Tibial nerve (tissue), 4 donors: ENCODE measurements at regions not wholly inside any gene's neighbourhood (a gene's known extent, or its start where the extent isn't known, plus 50 kb on each side); places are given as distances from the start of the nearest gene placed in this dataset.
"Not testable (repeated sequence)": the region's sequence is repeated elsewhere in the genome, so short reads cannot be mapped to it uniquely, and the experiment has no call there.

Source experiments
- DNase-seq, 2 donors: peaks; one replicate each; pipeline ENCODE4 v3.0.0-alpha.2; 2019; ENCODE audit warnings: low spot score in 2 of 2
- H3K27ac ChIP-seq, 4 donors: fragments of 200-600 bp; sonication (generic) in 3 of 4; one replicate each; pipeline ENCODE4 v1.5.1; 2017 to 2019; ENCODE audit warnings: mild to moderate bottlenecking in 1 of 4
- H3K27me3 ChIP-seq, 2 donors: fragments of 200-600 bp; sonication (generic) in 1 of 2; one replicate each; pipeline versions ENCODE4 v1.5.1 to v1.6.0; 2017 to 2019
- H3K36me3 ChIP-seq, 3 donors: fragments of 200-600 bp; sonication (generic); one replicate each; pipeline ENCODE4 v1.5.1; 2018 to 2019
- H3K4me1 ChIP-seq, 4 donors: fragments of 200-600 bp; sonication (generic) in 3 of 4; one replicate each; pipeline ENCODE4 v1.5.1; 2017 to 2019
- H3K4me3 ChIP-seq, 4 donors: fragments of 200-600 bp; sonication (generic) in 3 of 4; one replicate each; pipeline ENCODE4 v1.5.1; 2017 to 2019; ENCODE audit warnings: mild to moderate bottlenecking in 1 of 4, moderate library complexity in 1 of 4
- H3K9me3 ChIP-seq, 4 donors: fragments of 200-600 bp; sonication (generic) in 3 of 4; one replicate each; pipeline ENCODE4 v1.5.1; 2017 to 2019
- EP300 ChIP-seq, 2 donors: sonication (generic); formaldehyde crosslinking; IDR thresholded peaks; one replicate each; pipeline ENCODE4 v1.6.1; 2017; ENCODE audit warnings: antibody characterized with exemption in 2 of 2, mild to moderate bottlenecking in 1 of 2
- POLR2A ChIP-seq, 2 donors: fragments of 450-650 bp; IDR thresholded peaks; one replicate each; pipeline ENCODE4 v1.6.1; 2017; ENCODE audit warnings: antibody characterized with exemption in 2 of 2, mild to moderate bottlenecking in 2 of 2, moderate library complexity in 2 of 2
- WGBS, 2 donors: methylation state at CpG; one replicate each; pipeline ENCODE4 v1.1.5; 2018; 5-methylcytosine and 5-hydroxymethylcytosine counted together
- TF ChIP-seq, protein P1 (sequence below), 5 experiments: fragments of 200-600 bp in 3 of 5; fragments of 450-650 bp in 2 of 5; sonication (generic) in 3 of 5; IDR thresholded peaks; one replicate each; pipeline ENCODE4 v1.5.1; 2016 to 2019; ENCODE audit warnings: antibody characterized with exemption in 5 of 5, mild to moderate bottlenecking in 3 of 5, moderate library complexity in 2 of 5

DNA sequence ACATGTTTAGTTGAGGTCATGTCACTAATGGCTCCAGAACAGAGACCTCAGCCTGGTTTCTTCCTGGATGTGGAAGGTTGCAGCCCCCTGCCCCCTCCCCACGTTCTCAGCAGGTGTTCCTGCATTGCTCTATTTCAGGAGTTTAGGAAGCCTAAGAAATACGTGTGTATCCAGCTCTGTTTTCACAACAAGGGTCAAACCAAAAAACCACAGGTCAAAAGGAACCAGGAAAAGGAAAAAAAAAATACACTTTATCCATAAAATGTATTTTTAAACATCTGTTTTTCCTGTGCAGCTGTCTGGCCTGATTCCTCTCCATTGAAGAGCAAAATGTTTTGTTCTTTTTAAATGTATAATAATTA lies 107.9 kb upstream of the PLEKHG1 start:
- Histone ChIP-seq H3K27me3 (no peaks in the 10 kb centered on the region), H3K27ac (no peak overlapping the region), H3K4me1 (no peaks in the 10 kb centered on the region), H3K36me3 (no peaks in the 10 kb centered on the region), H3K9me3 (no peaks in the 10 kb centered on the region), H3K4me3 (no peak overlapping the region)
- DNase-seq: no peak
- WGBS, 2 donors: 64 to 69% methylated on average over 2 of the region's 2 CpGs
- TF ChIP-seq EP300 (IDR thresholded peaks at IDR 0.05) (no peak), POLR2A (IDR thresholded peaks at IDR 0.05) (no peak)
- TF ChIP-seq, protein P1, sequence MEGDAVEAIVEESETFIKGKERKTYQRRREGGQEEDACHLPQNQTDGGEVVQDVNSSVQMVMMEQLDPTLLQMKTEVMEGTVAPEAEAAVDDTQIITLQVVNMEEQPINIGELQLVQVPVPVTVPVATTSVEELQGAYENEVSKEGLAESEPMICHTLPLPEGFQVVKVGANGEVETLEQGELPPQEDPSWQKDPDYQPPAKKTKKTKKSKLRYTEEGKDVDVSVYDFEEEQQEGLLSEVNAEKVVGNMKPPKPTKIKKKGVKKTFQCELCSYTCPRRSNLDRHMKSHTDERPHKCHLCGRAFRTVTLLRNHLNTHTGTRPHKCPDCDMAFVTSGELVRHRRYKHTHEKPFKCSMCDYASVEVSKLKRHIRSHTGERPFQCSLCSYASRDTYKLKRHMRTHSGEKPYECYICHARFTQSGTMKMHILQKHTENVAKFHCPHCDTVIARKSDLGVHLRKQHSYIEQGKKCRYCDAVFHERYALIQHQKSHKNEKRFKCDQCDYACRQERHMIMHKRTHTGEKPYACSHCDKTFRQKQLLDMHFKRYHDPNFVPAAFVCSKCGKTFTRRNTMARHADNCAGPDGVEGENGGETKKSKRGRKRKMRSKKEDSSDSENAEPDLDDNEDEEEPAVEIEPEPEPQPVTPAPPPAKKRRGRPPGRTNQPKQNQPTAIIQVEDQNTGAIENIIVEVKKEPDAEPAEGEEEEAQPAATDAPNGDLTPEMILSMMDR (IDR thresholded peaks at IDR 0.05): no peak

DNA sequence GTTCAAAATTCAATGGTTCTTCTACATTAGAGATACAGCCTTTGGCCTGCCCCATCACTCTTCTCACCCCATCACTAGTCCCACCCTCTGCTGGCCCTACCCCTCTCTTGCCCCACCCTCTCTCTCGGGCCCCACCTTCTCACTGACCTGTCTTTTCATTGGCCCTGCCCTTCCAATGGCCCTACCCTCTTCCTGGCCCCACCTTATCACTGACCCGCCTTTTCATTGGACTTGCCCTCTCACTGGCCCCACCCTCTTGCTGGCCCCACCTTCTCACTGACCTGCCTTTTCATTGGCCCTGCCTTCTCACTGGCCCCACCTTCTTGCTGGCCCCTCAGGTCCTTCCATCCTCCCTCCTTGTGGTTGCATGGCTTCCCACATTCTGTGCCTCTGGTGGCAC lies 107.2 kb upstream of the PLEKHG1 start:
- Histone ChIP-seq H3K27me3 (no peaks in the 10 kb centered on the region), H3K27ac (no peak overlapping the region), H3K36me3 (no peaks in the 10 kb centered on the region), H3K4me1 (no peaks in the 10 kb centered on the region), H3K4me3 (no peak overlapping the region), H3K9me3 (no peaks in the 10 kb centered on the region)
- DNase-seq: no peak
- TF ChIP-seq POLR2A (IDR thresholded peaks at IDR 0.05) (no peak), EP300 (IDR thresholded peaks at IDR 0.05) (no peak)
- TF ChIP-seq, protein P1 (IDR thresholded peaks at IDR 0.05): no peak
- WGBS, 2 donors: 95 to 96% methylated on average over 2 of the region's 2 CpGs

DNA sequence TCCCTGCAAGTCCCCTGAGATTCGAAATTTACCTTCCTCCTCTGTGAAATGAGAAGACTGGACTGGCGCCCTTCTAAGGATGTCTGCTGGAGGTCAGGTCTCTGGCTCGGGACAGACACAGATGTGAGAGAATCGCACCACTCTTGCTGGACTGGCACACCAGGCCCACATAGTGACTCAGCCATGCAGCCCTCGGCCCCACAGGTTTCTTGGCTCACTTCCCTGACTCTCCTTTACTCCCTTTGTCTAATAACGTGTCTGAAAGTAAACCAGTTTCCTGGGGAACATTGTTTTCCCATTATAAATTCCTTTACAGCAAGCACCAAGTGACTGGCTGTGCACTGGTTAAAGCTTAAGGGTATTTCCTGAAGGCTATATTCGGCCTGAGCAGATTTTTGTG lies 106.7 kb upstream of the PLEKHG1 start:
- no peak for DNase-seq
- no peak for TF ChIP-seq EP300 (IDR thresholded peaks at IDR 0.05)
- no peak for TF ChIP-seq POLR2A (IDR thresholded peaks at IDR 0.05)
- TF ChIP-seq, protein P1 (IDR thresholded peaks at IDR 0.05): no peak
- Histone ChIP-seq H3K27ac (no peak overlapping the region), H3K4me1 (no peaks in the 10 kb centered on the region), H3K4me3 (no peak overlapping the region), H3K9me3 (no peaks in the 10 kb centered on the region), H3K27me3 (no peaks in the 10 kb centered on the region), H3K36me3 (no peaks in the 10 kb centered on the region)
- WGBS, 2 donors: 72 to 75% methylated on average over 7 of the region's 7 CpGs

DNA sequence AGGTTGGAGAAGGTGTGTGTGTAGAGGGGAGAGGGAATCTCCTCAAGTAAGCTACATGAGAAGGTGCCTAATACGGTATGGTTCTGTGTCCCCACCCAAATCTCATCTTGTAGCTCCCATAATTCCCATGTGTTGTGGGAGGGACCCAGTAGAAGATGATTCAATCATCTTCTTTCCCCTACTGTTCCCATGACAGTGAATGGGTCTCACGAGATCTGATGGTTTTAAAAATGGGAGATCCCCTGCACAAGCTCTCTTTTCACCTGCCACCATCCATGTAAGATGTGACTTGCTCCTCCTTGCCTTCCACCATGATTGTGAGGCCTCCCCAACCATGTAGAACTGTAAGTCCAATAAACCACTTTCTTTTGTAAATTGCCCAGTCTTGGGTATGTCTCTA lies 106.1 kb upstream of the PLEKHG1 start:
- 93 to 96% methylated on average over 2 of the region's 2 CpGs for WGBS, 2 donors
- H3K36me3 ChIP-seq, H3K27me3 ChIP-seq, H3K4me1 ChIP-seq, H3K9me3 ChIP-seq, H3K27ac ChIP-seq, H3K4me3 ChIP-seq, DNase-seq: not testable (repeated sequence)

DNA sequence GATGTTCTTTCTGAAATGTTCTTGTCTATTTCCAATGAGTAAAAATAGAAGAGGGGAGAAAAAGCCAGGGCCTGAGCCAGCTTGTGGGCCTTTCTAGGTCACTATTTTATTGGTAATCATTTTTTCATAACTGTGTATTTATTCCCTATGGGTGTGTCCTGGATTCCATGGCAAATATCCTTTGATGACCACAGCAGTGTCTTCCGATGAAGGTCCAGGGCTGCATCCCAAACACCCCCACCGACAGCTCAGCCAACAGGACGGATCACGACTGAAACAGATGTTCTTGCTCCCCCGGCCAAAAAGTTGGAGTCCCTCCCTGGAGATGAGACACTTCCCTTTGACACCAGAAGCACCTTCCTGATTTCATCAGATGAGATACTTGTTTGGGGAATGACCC lies 105.4 kb upstream of the PLEKHG1 start:
- H3K9me3 ChIP-seq: no peaks in the 10 kb centered on the region

More for the DNA sequence above, 105.4 kb upstream of the PLEKHG1 start:
- Histone ChIP-seq H3K36me3 (no peaks in the 10 kb centered on the region), H3K27me3 (no peaks in the 10 kb centered on the region), H3K27ac (no peak overlapping the region), H3K4me1 (no peaks in the 10 kb centered on the region), H3K4me3 (no peak overlapping the region)
- DNase-seq: peak; percentile 15 to 38
- WGBS, 2 donors: 60 to 67% methylated on average over 5 of the region's 5 CpGs
- TF ChIP-seq, protein P1 (IDR thresholded peaks at IDR 0.05): no peak
- no peak for TF ChIP-seq POLR2A (IDR thresholded peaks at IDR 0.05)
- peak in 1 of 2 donors; percentile 9 for TF ChIP-seq EP300 (IDR thresholded peaks at IDR 0.05)
